ENCODE measurements at regions not wholly inside any gene's neighbourhood (a gene's known extent, or its start where the extent isn't known, plus 50 kb on each side); places are given as distances from the start of the nearest gene placed in this dataset.

DNA sequence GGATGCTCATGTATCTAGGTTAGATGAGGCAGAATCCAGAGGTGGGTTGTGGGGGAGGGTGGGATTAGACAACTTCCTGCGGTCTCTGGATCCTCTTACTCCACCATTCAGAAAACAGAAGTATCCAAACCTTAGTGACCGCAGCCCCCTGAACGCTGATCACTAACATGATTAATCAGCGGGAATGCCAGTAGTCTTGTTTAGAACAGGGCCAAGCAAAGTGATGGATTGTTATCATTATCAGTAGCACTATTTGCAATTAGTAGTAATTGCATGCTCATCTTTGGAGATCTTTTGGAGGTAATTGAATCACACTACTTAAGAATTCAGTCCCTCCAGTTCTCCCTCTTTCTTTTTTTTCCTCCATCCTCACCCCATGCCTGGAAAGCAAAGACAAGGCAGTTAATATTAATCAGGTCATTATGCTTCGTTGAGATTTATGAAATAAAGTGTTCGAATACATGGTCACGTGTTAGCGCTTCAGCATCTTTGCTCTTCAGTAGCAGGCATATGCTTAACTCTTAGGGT lies 182.8 kb upstream of the NTF3 start:
- Histone ChIP-seq H3K36me3 (replicated peaks in 1 of 2; ENCODE audit: insufficient read depth in 1 of 2, low read depth in 2 of 2) (no peaks in the 10 kb centered on the region), H3K4me1 (no peaks in the 10 kb centered on the region), H3K9me3 (no peaks in the 10 kb centered on the region), H3K27me3 (no peaks in the 10 kb centered on the region), H3K27ac (no peak overlapping the region), H3K4me3 (no peak overlapping the region)
- DNase-seq, result no peak
- whole genome bisulfite sequencing, 2 donors, result 38 to 61% methylated on average over 8 of the region's 8 CpGs
- no peak for ATAC-seq
- intact Hi-C loops (cut with DNase I), result no loop called here
- TF ChIP-seq POLR2A (IDR thresholded peaks at IDR 0.05) (no peak), CTCF (IDR thresholded peaks at IDR 0.05) (no peak)

DNA sequence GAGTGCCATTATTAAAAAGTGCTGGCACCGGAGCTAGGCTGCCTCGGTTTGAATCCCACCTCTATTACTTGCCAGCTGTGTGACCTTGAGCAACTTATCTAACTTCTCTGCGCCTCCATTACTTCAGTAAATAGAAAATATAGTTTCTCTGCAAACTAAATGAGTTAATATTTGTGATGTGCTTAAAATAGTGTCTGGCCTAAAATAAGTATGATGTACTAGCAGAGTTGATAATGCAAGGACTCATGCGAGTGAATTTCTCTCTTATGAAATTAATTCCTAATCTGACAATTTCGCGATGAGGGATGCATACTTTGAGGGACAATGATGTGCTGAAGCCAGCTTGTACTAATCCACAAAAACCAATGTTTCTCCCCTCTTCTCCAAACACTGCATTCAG lies 180.8 kb upstream of the NTF3 start:
- TF ChIP-seq CTCF (IDR thresholded peaks at IDR 0.05) (no peak), POLR2A (IDR thresholded peaks at IDR 0.05) (no peak)

GRCh38 chr12:5251786-5252185 lies 180.1 kb upstream of the NTF3 start:
- no peak overlapping the region for H3K27ac ChIP-seq
- H3K9me3 ChIP-seq, result no peaks in the 10 kb centered on the region
- H3K4me1 ChIP-seq, result no peaks in the 10 kb centered on the region
- 56 to 59% methylated on average over 6 of the region's 6 CpGs for WGBS, 2 donors
- ATAC-seq, result no peak
- intact Hi-C loops (cut with DNase I), result no loop called here
- no peak overlapping the region for H3K4me3 ChIP-seq
- H3K36me3 ChIP-seq (replicated peaks in 1 of 2; ENCODE audit: insufficient read depth in 1 of 2, low read depth in 2 of 2), result no peaks in the 10 kb centered on the region
- no peak for TF ChIP-seq CTCF (IDR thresholded peaks at IDR 0.05)
- no peaks in the 10 kb centered on the region for H3K27me3 ChIP-seq
- DNase-seq, result no peak

More for the DNA sequence above, 180.8 kb upstream of the NTF3 start:
- intact Hi-C loops (cut with DNase I), result no loop called here
- DNase-seq (no peak), ATAC-seq (no peak)
- Histone ChIP-seq H3K27me3 (no peaks in the 10 kb centered on the region), H3K4me3 (no peak overlapping the region), H3K36me3 (replicated peaks in 1 of 2; ENCODE audit: insufficient read depth in 1 of 2, low read depth in 2 of 2) (no peaks in the 10 kb centered on the region), H3K27ac (no peak overlapping the region), H3K4me1 (no peaks in the 10 kb centered on the region), H3K9me3 (no peaks in the 10 kb centered on the region)
- WGBS, 2 donors, result 31 to 32% methylated on average over 6 of the region's 6 CpGs

- intact Hi-C loops (cut with DNase I), result no loop called here
- H3K4me1 ChIP-seq, result no peaks in the 10 kb centered on the region
- H3K36me3 ChIP-seq (replicated peaks in 1 of 2; ENCODE audit: insufficient read depth in 1 of 2, low read depth in 2 of 2), result no peaks in the 10 kb centered on the region
- no peak overlapping the region for H3K27ac ChIP-seq
- no peak overlapping the region for H3K4me3 ChIP-seq
- WGBS, 2 donors, result 62 to 81% methylated on average over 4 of the region's 4 CpGs
- ATAC-seq (no peak), DNase-seq (no peak)
- no peaks in the 10 kb centered on the region for H3K27me3 ChIP-seq
- TF ChIP-seq CTCF (IDR thresholded peaks at IDR 0.05) (no peak), POLR2A (IDR thresholded peaks at IDR 0.05) (no peak)
- H3K9me3 ChIP-seq, result no peaks in the 10 kb centered on the region
Measured at GRCh38 chr12:5254703-5255102, 177.2 kb upstream of the NTF3 start.

- intact Hi-C loops (cut with DNase I), result no loop called here
Measured at GRCh38 chr12:5257763-5258495, 174.0 kb upstream of the NTF3 start.

More at GRCh38 chr12:5257763-5258495, 174.0 kb upstream of the NTF3 start:
- Histone ChIP-seq H3K36me3 (replicated peaks in 1 of 2; ENCODE audit: insufficient read depth in 1 of 2, low read depth in 2 of 2) (no peaks in the 10 kb centered on the region), H3K9me3 (no peaks in the 10 kb centered on the region), H3K4me3 (no peak overlapping the region), H3K27ac (no peak overlapping the region), H3K27me3 (no peaks in the 10 kb centered on the region), H3K4me1 (no peaks in the 10 kb centered on the region)
- TF ChIP-seq CTCF (IDR thresholded peaks at IDR 0.05) (no peak), POLR2A (IDR thresholded peaks at IDR 0.05) (no peak)
- 64 to 75% methylated on average over 2 of the region's 2 CpGs for WGBS, 2 donors
- ATAC-seq (no peak), DNase-seq (no peak)
